Vagina (tissue), 2 donors: ENCODE measurements at regions not wholly inside any gene's neighbourhood (a gene's known extent, or its start where the extent isn't known, plus 50 kb on each side); places are given as distances from the start of the nearest gene placed in this dataset.

ENCODE experiments used
- DNase-seq, 2 donors: peaks; one replicate each; pipeline ENCODE4 v3.0.0-alpha.2; 2017; ENCODE audit errors: extremely low spot score in 2 of 2
- H3K27ac ChIP-seq: fragments of 200-600 bp; sonication (generic); one replicate; pipeline ENCODE4 v1.5.1; 2019
- H3K27me3 ChIP-seq: fragments of 200-600 bp; sonication (generic); one replicate; pipeline ENCODE4 v1.5.1; 2019
- H3K36me3 ChIP-seq, 2 donors: fragments of 200-600 bp; sonication (generic); one replicate each; pipeline ENCODE4 v1.5.1; 2017 to 2019
- H3K4me1 ChIP-seq: fragments of 200-600 bp; sonication (generic); one replicate; pipeline ENCODE4 v1.5.1; 2019
- H3K4me3 ChIP-seq, 2 donors: fragments of 200-600 bp; sonication (generic); 1 replicate in 1 of 2; 2 replicates in 1 of 2; pipeline ENCODE4 v1.5.1; 2016 to 2019
- H3K9me3 ChIP-seq: fragments of 200-600 bp; sonication (generic); one replicate; pipeline ENCODE4 v1.5.1; 2019
- CTCF ChIP-seq, 3 experiments: fragments of 450-650 bp in 2 of 3; fragments of 200-600 bp in 1 of 3; sonication (generic) in 1 of 3; IDR thresholded peaks; one replicate each; pipeline ENCODE4 v1.5.1; 2017 to 2019; ENCODE audit warnings: antibody characterized with exemption in 3 of 3, mild to moderate bottlenecking in 2 of 3, moderate library complexity in 2 of 3
- POLR2A ChIP-seq, 2 donors: fragments of 450-650 bp; IDR thresholded peaks; one replicate each; pipeline ENCODE4 v1.6.1; 2017; ENCODE audit warnings: antibody characterized with exemption in 2 of 2, mild to moderate bottlenecking in 2 of 2, moderate library complexity in 2 of 2
- POLR2AphosphoS5 ChIP-seq, 2 donors: sonication (generic); formaldehyde crosslinking; IDR thresholded peaks; one replicate each; pipeline ENCODE4 v1.9.0; 2017; ENCODE audit warnings: antibody characterized with exemption in 2 of 2, mild to moderate bottlenecking in 2 of 2, low read depth in 1 of 2; ENCODE audit not compliant: insufficient read depth in 1 of 2
- intact Hi-C: fragments of 100-400 bp; cut with DNase I; formaldehyde crosslinking; loops from one replicate; pipeline ENCODE4 v1.15.1; 2023

GRCh38 chr5:152869971-152870370 is 464.9 kb upstream of the NMUR2 start:
- Histone ChIP-seq H3K4me1 (no peaks in the 10 kb centered on the region), H3K27me3 (no peaks in the 10 kb centered on the region), H3K9me3 (no peaks in the 10 kb centered on the region), H3K36me3 (no peaks in the 10 kb centered on the region), H3K27ac (no peak overlapping the region), H3K4me3 (no peak overlapping the region)
- intact Hi-C loops: no loop called here
- TF ChIP-seq POLR2AphosphoS5 (IDR thresholded peaks at IDR 0.05; ENCODE audit: insufficient read depth in 1 of 2, low read depth in 1 of 2): no peak
- TF ChIP-seq CTCF (IDR thresholded peaks at IDR 0.05): no peak
- TF ChIP-seq POLR2A (IDR thresholded peaks at IDR 0.05): no peak
- DNase-seq: no peak

- Histone ChIP-seq H3K4me1 (no peaks in the 10 kb centered on the region), H3K4me3 (no peak overlapping the region), H3K27me3 (no peaks in the 10 kb centered on the region), H3K27ac (no peak overlapping the region), H3K36me3 (no peaks in the 10 kb centered on the region), H3K9me3 (no peaks in the 10 kb centered on the region)
- DNase-seq: no peak
- TF ChIP-seq CTCF (IDR thresholded peaks at IDR 0.05) (no peak), POLR2A (IDR thresholded peaks at IDR 0.05) (no peak), POLR2AphosphoS5 (IDR thresholded peaks at IDR 0.05; ENCODE audit: insufficient read depth in 1 of 2, low read depth in 1 of 2) (no peak)
- intact Hi-C loops: no loop called here
Measured at GRCh38 chr5:152882621-152883020, 477.5 kb upstream of the NMUR2 start.

- Histone ChIP-seq H3K4me3 (no peak overlapping the region), H3K27ac (no peak overlapping the region), H3K4me1 (no peaks in the 10 kb centered on the region), H3K9me3 (no peaks in the 10 kb centered on the region), H3K36me3 (no peaks in the 10 kb centered on the region), H3K27me3 (no peaks in the 10 kb centered on the region)
- DNase-seq: no peak
- intact Hi-C loops: no loop called here
- no peak for TF ChIP-seq POLR2A (IDR thresholded peaks at IDR 0.05)
- no peak for TF ChIP-seq POLR2AphosphoS5 (IDR thresholded peaks at IDR 0.05; ENCODE audit: insufficient read depth in 1 of 2, low read depth in 1 of 2)
- no peak for TF ChIP-seq CTCF (IDR thresholded peaks at IDR 0.05)
Measured at GRCh38 chr5:152883066-152883775, 478.1 kb upstream of the NMUR2 start.

DNA sequence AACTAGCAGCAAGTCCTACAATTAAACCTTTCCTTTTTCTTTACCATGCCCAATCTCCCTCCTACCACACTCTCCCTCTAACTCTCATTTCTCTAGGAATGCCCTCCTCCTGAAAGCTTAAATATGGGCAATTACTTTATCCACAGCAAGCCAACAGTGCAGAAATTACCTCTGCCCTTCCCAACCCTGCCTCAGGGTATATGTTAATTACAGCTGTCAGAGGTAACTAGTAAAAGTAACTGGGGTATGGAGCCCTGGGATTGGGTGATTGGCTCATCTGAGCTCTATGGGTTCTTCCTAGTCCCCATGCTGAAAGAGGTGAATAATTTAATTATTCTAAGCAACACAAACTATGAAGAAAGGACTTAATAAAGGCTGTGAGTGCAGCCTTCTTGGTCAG is 478.9 kb upstream of the NMUR2 start:
- H3K36me3 ChIP-seq: no peaks in the 10 kb centered on the region
- no peaks in the 10 kb centered on the region for H3K9me3 ChIP-seq
- intact Hi-C loops: no loop called here
- H3K27me3 ChIP-seq: no peaks in the 10 kb centered on the region
- H3K4me1 ChIP-seq: no peaks in the 10 kb centered on the region
- H3K27ac ChIP-seq: no peak overlapping the region
- no peak overlapping the region for H3K4me3 ChIP-seq
- no peak for TF ChIP-seq POLR2A (IDR thresholded peaks at IDR 0.05)
- TF ChIP-seq POLR2AphosphoS5 (IDR thresholded peaks at IDR 0.05; ENCODE audit: insufficient read depth in 1 of 2, low read depth in 1 of 2): no peak
- TF ChIP-seq CTCF (IDR thresholded peaks at IDR 0.05): no peak
- DNase-seq: no peak

GRCh38 chr5:152900332-152900731 is 495.3 kb upstream of the NMUR2 start:
- intact Hi-C loops: no loop called here
- Histone ChIP-seq H3K36me3 (no peaks in the 10 kb centered on the region), H3K27me3 (no peaks in the 10 kb centered on the region)

More at GRCh38 chr5:152900332-152900731, 495.3 kb upstream of the NMUR2 start:
- TF ChIP-seq POLR2A (IDR thresholded peaks at IDR 0.05): no peak
- TF ChIP-seq POLR2AphosphoS5 (IDR thresholded peaks at IDR 0.05; ENCODE audit: insufficient read depth in 1 of 2, low read depth in 1 of 2): no peak
- TF ChIP-seq CTCF (IDR thresholded peaks at IDR 0.05): no peak
- Histone ChIP-seq H3K4me3 (no peak overlapping the region), H3K27ac (no peak overlapping the region), H3K9me3 (no peaks in the 10 kb centered on the region), H3K4me1 (no peaks in the 10 kb centered on the region)
- DNase-seq: no peak
